Left lung (tissue), 4 donors: ENCODE measurements at regions not wholly inside any gene's neighbourhood (a gene's known extent, or its start where the extent isn't known, plus 50 kb on each side); places are given as distances from the start of the nearest gene placed in this dataset.

Experiments
- ATAC-seq: fragments of 200-7000 bp; cut with Tn5 transposase; one replicate; pipeline ENCODE4 v1.9.1; 2020; ENCODE audit warnings: moderate library complexity
- DNase-seq, 4 donors: peaks; one replicate each; pipeline ENCODE4 v3.0.0-alpha.2; 2013 to 2020
- H3K27ac ChIP-seq, 2 donors: fragments of 200-600 bp; sonication (generic) in 1 of 2; one replicate each; pipeline versions ENCODE4 v1.5.0 to v1.8.0; 2020 to 2021
- H3K27me3 ChIP-seq, 2 donors: fragments of 200-600 bp; sonication (generic) in 1 of 2; one replicate each; pipeline versions ENCODE4 v1.5.0 to v1.8.0; 2020 to 2021
- H3K36me3 ChIP-seq, 2 donors: fragments of 200-600 bp; sonication (generic) in 1 of 2; one replicate each; pipeline versions ENCODE4 v1.5.0 to v1.8.0; 2020 to 2021
- H3K4me1 ChIP-seq, 2 donors: fragments of 200-600 bp; one replicate each; pipeline ENCODE4 v1.8.0; 2021
- H3K4me3 ChIP-seq, 2 donors: fragments of 200-600 bp; sonication (generic) in 1 of 2; one replicate each; pipeline versions ENCODE4 v1.5.0 to v1.8.0; 2020 to 2021; ENCODE audit warnings: mild to moderate bottlenecking in 1 of 2
- H3K9me3 ChIP-seq, 2 donors: fragments of 200-600 bp; sonication (generic) in 1 of 2; one replicate each; pipeline versions ENCODE4 v1.5.0 to v1.8.0; 2020 to 2021
- CTCF ChIP-seq, 2 donors: fragments of 200-600 bp; sonication (generic) in 1 of 2; IDR thresholded peaks; one replicate each; pipeline versions ENCODE4 v1.5.0 to v1.8.0; 2021; ENCODE audit warnings: antibody characterized with exemption in 2 of 2
- intact Hi-C, 2 donors: fragments of 100-400 bp; cut with DNase I; formaldehyde crosslinking; loops; one replicate each; pipeline versions ENCODE4 v1.11.2 to v1.14.2; 2022
- donor health status: DM: no; HTN: yes; CAD: no.
- donor health status: DM: no; HTN: no; CAD: no.

- H3K4me3 ChIP-seq = no peak overlapping the region
- no peaks in the 10 kb centered on the region for H3K4me1 ChIP-seq
- H3K27ac ChIP-seq = no peak overlapping the region
- H3K27me3 ChIP-seq = no peaks in the 10 kb centered on the region
- H3K9me3 ChIP-seq = no peaks in the 10 kb centered on the region
- H3K36me3 ChIP-seq = no peaks in the 10 kb centered on the region
- DNase-seq = no peak
- intact Hi-C loops = no loop called here
- ATAC-seq = no peak
- TF ChIP-seq CTCF (IDR thresholded peaks at IDR 0.05) = no peak
These were observed 667.4 kb downstream of the NYAP2 start for GRCh38 chr2:226066873-226067272.

- H3K4me1 ChIP-seq = no peaks in the 10 kb centered on the region
- peak in 2 of 4 donors; percentile 25 to 40 for DNase-seq
- H3K4me3 ChIP-seq = no peak overlapping the region
- H3K27me3 ChIP-seq = no peaks in the 10 kb centered on the region
- TF ChIP-seq CTCF (IDR thresholded peaks at IDR 0.05) = no peak
- no peak overlapping the region for H3K27ac ChIP-seq
- no peaks in the 10 kb centered on the region for H3K9me3 ChIP-seq
- ATAC-seq = no peak
- no peaks in the 10 kb centered on the region for H3K36me3 ChIP-seq
- intact Hi-C loops = no loop called here
These were observed 666.9 kb downstream of the NYAP2 start for GRCh38 chr2:226066391-226066790.

- Histone ChIP-seq H3K9me3 (no peaks in the 10 kb centered on the region), H3K4me1 (no peaks in the 10 kb centered on the region), H3K27ac (no peak overlapping the region), H3K4me3 (no peak overlapping the region), H3K27me3 (no peaks in the 10 kb centered on the region), H3K36me3 (no peaks in the 10 kb centered on the region)
- DNase-seq (peak in 2 of 4 donors; percentile 73 to 82), ATAC-seq (no peak)
- intact Hi-C loops = no loop called here
- no peak for TF ChIP-seq CTCF (IDR thresholded peaks at IDR 0.05)
These were observed 665.5 kb downstream of the NYAP2 start for GRCh38 chr2:226064932-226065570.

- H3K36me3 ChIP-seq = no peaks in the 10 kb centered on the region
- no peaks in the 10 kb centered on the region for H3K9me3 ChIP-seq
- no peaks in the 10 kb centered on the region for H3K4me1 ChIP-seq
- H3K4me3 ChIP-seq = no peak overlapping the region
- DNase-seq = no peak
- H3K27ac ChIP-seq = no peak overlapping the region
- intact Hi-C loops = no loop called here
- no peaks in the 10 kb centered on the region for H3K27me3 ChIP-seq
- no peak for TF ChIP-seq CTCF (IDR thresholded peaks at IDR 0.05)
- no peak for ATAC-seq
These were observed 664.4 kb downstream of the NYAP2 start for GRCh38 chr2:226063704-226064440.

GRCh38 chr2:226059961-226060627 is 660.6 kb downstream of the NYAP2 start:
- intact Hi-C loops = no loop called here
- Histone ChIP-seq H3K27me3 (no peaks in the 10 kb centered on the region), H3K4me1 (no peaks in the 10 kb centered on the region), H3K36me3 (no peaks in the 10 kb centered on the region), H3K27ac (no peak overlapping the region), H3K4me3 (no peak overlapping the region), H3K9me3 (no peaks in the 10 kb centered on the region)
- no peak for TF ChIP-seq CTCF (IDR thresholded peaks at IDR 0.05)
- ATAC-seq (no peak), DNase-seq (no peak)
